WTC11 (cell line): ENCODE measurements at regions not wholly inside any gene's neighbourhood (a gene's known extent, or its start where the extent isn't known, plus 50 kb on each side); places are given as distances from the start of the nearest gene placed in this dataset.

Experiments
- ATAC-seq: fragments of 200-7000 bp; cut with Tn5 transposase; 2 replicates; pipeline ENCODE4 v1.10.0; 2021; ENCODE audit warnings: mild to moderate bottlenecking, moderate library complexity
- CTCF ChIA-PET: fragments of 300-600 bp; sonication (Branson Sonifier 250); formaldehyde crosslinking; loops from one replicate; lab custom pipeline; 2021; ENCODE audit warnings: antibody characterized with exemption; lab: Charles Lee
- POLR2A ChIA-PET: fragments of 350-600 bp; sonication (Branson Sonifier 250); formaldehyde crosslinking; loops from one replicate; lab custom pipeline; 2021; ENCODE audit warnings: antibody characterized with exemption; lab: Charles Lee
- DNase-seq: peaks from one replicate; pipeline ENCODE4 v3.0.0; 2021; ENCODE audit warnings: low spot score
- H3K27ac Mint-ChIP-seq: 2 replicates; pipeline ENCODE4 v1.8.0; 2021; ENCODE audit warnings: mixed read lengths
- H3K27me3 Mint-ChIP-seq: 2 replicates; pipeline ENCODE4 v1.8.0; 2021; ENCODE audit warnings: low read depth, mild to moderate bottlenecking, moderate library complexity, mixed read lengths
- H3K36me3 Mint-ChIP-seq: 2 replicates; pipeline ENCODE4 v1.8.0; 2021; ENCODE audit warnings: mixed read lengths
- H3K4me1 Mint-ChIP-seq: 2 replicates; pipeline ENCODE4 v1.8.0; 2022; ENCODE audit warnings: mixed read lengths
- H3K4me3 Mint-ChIP-seq: 2 replicates; pipeline ENCODE4 v1.8.0; 2021; ENCODE audit warnings: mild to moderate bottlenecking, moderate library complexity, mixed read lengths
- H3K9me3 Mint-ChIP-seq: 2 replicates; pipeline ENCODE4 v1.8.0; 2021; ENCODE audit warnings: mixed read lengths
- AFF4 ChIP-seq: sonication (generic); formaldehyde crosslinking; IDR thresholded peaks from 2 replicates; pipeline ENCODE4 v1.8.1; 2023; ENCODE audit warnings: mild to moderate bottlenecking, missing genetic modification reagents, borderline replicate concordance
- ELF4 ChIP-seq: sonication (generic); formaldehyde crosslinking; IDR thresholded peaks from 2 replicates; pipeline ENCODE4 v1.8.1; 2022; ENCODE audit warnings: low read depth, mild to moderate bottlenecking, moderate library complexity, missing genetic modification reagents
- FOXJ3 ChIP-seq: sonication (generic); formaldehyde crosslinking; IDR thresholded peaks from 2 replicates; pipeline ENCODE4 v1.9.0; 2021; ENCODE audit warnings: missing genetic modification reagents, mild to moderate bottlenecking, borderline replicate concordance
- GABPB1 ChIP-seq: sonication (generic); formaldehyde crosslinking; IDR thresholded peaks from 2 replicates; pipeline ENCODE4 v1.8.1; 2023; ENCODE audit warnings: mild to moderate bottlenecking, missing genetic modification reagents
- GTF2I ChIP-seq: fragments of 250-450 bp; sonication (Bioruptor Pico); conservative IDR thresholded peaks from 2 replicates; pipeline ENCODE4 v1.4.0; 2021; ENCODE audit warnings: mild to moderate bottlenecking
- MLX ChIP-seq: sonication (generic); formaldehyde crosslinking; IDR thresholded peaks from 2 replicates; pipeline ENCODE4 v1.8.1; 2023; ENCODE audit warnings: mild to moderate bottlenecking, missing genetic modification reagents, moderate library complexity
- NFE2L1 ChIP-seq: sonication (generic); formaldehyde crosslinking; IDR thresholded peaks from 2 replicates; pipeline ENCODE4 v1.8.1; 2023; ENCODE audit warnings: missing genetic modification reagents
- NFYB ChIP-seq: sonication (generic); formaldehyde crosslinking; conservative IDR thresholded peaks from 2 replicates; pipeline ENCODE4 v1.8.0; 2022; ENCODE audit warnings: low read depth, missing genetic modification reagents
- NR1H2 ChIP-seq: sonication (generic); formaldehyde crosslinking; IDR thresholded peaks from 2 replicates; pipeline ENCODE4 v1.9.0; 2021; ENCODE audit warnings: mild to moderate bottlenecking, moderate library complexity, missing genetic modification reagents
- NR3C1 ChIP-seq: sonication (generic); formaldehyde crosslinking; conservative IDR thresholded peaks from 2 replicates; pipeline ENCODE4 v1.8.1; 2023; ENCODE audit warnings: low read depth, mild to moderate bottlenecking, missing genetic modification reagents
- SP1 ChIP-seq: sonication (generic); formaldehyde crosslinking; conservative IDR thresholded peaks from 2 replicates; pipeline ENCODE4 v1.8.1; 2022; ENCODE audit warnings: missing genetic modification reagents
- TEAD4 ChIP-seq: sonication (generic); formaldehyde crosslinking; IDR thresholded peaks from 2 replicates; pipeline ENCODE4 v1.8.0; 2022; ENCODE audit warnings: mild to moderate bottlenecking, missing genetic modification reagents
- ZNF138 ChIP-seq: sonication (generic); formaldehyde crosslinking; conservative IDR thresholded peaks from 2 replicates; pipeline ENCODE4 v1.8.1; 2022; ENCODE audit warnings: mild to moderate bottlenecking, moderate library complexity, missing genetic modification reagents
- ZNF317 ChIP-seq: sonication (generic); formaldehyde crosslinking; IDR thresholded peaks from 2 replicates; pipeline ENCODE4 v1.8.1; 2023; ENCODE audit warnings: low read depth, mild to moderate bottlenecking, moderate library complexity, missing genetic modification reagents, borderline replicate concordance
- ZNF423 ChIP-seq: fragments of 250-450 bp; sonication (Bioruptor Pico); IDR thresholded peaks from 2 replicates; pipeline ENCODE4 v2.1.2; 2022; ENCODE audit warnings: mild to moderate bottlenecking, moderate library complexity
- TF ChIP-seq, protein P1 (sequence below): sonication (generic); formaldehyde crosslinking; IDR thresholded peaks from 2 replicates; pipeline ENCODE4 v1.8.1; 2022; ENCODE audit warnings: missing genetic modification reagents, borderline replicate concordance
- TF ChIP-seq, protein P2 (sequence below): fragments of 250-450 bp; sonication (Bioruptor Pico); IDR thresholded peaks from 2 replicates; pipeline ENCODE4 v1.9.0; 2021; ENCODE audit warnings: mild to moderate bottlenecking, borderline replicate concordance
- TF ChIP-seq, protein P3 (sequence below): sonication (generic); formaldehyde crosslinking; IDR thresholded peaks from 2 replicates; pipeline ENCODE4 v1.8.0; 2022; ENCODE audit warnings: mild to moderate bottlenecking, missing genetic modification reagents

GRCh38 chr4:106463622-106464021 is 95.0 kb upstream of the GIMD1 start (continued):
- no peak for TF ChIP-seq ELF4 (CRISPR knock-in tag)
- no peak for TF ChIP-seq NR1H2 (CRISPR knock-in tag)
- no peak for TF ChIP-seq NR3C1 (CRISPR knock-in tag)

DNA sequence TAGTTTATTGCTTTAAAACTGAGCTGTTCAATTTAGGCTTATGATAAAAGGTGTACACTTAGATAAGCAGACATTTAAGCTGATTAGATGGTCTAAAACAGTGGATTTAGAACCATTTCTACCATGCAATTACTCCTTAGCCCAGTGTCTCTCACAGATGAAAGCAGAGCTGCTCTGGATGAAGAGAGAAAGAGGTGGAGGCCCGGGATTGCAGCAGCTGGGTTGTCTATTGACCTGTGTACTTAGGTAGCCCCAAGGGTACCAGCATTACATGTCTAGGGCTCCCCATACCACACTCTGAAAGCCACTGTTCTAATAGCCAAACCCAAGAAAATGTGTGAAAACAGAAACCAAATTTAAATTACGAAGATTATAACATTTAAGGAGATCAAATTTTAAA is 86.0 kb upstream of the GIMD1 start:
- Mint-ChIP-seq H3K9me3 (no peaks in the 10 kb centered on the region), H3K36me3 (no peaks in the 10 kb centered on the region), H3K27ac (no peak overlapping the region), H3K27me3 (no peaks in the 10 kb centered on the region), H3K4me1 (no peaks in the 10 kb centered on the region), H3K4me3 (no peak overlapping the region)
- CTCF ChIA-PET: no interaction called here
- DNase-seq: no peak
- TF ChIP-seq ZNF423 (CRISPR knock-in tag) (no peak), ZNF317 (CRISPR knock-in tag) (no peak)
- TF ChIP-seq, protein P1, sequence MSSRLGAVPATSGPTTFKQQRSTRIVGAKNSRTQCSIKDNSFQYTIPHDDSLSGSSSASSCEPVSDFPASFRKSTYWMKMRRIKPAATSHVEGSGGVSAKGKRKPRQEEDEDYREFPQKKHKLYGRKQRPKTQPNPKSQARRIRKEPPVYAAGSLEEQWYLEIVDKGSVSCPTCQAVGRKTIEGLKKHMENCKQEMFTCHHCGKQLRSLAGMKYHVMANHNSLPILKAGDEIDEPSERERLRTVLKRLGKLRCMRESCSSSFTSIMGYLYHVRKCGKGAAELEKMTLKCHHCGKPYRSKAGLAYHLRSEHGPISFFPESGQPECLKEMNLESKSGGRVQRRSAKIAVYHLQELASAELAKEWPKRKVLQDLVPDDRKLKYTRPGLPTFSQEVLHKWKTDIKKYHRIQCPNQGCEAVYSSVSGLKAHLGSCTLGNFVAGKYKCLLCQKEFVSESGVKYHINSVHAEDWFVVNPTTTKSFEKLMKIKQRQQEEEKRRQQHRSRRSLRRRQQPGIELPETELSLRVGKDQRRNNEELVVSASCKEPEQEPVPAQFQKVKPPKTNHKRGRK: no peak
- TF ChIP-seq, protein P2, sequence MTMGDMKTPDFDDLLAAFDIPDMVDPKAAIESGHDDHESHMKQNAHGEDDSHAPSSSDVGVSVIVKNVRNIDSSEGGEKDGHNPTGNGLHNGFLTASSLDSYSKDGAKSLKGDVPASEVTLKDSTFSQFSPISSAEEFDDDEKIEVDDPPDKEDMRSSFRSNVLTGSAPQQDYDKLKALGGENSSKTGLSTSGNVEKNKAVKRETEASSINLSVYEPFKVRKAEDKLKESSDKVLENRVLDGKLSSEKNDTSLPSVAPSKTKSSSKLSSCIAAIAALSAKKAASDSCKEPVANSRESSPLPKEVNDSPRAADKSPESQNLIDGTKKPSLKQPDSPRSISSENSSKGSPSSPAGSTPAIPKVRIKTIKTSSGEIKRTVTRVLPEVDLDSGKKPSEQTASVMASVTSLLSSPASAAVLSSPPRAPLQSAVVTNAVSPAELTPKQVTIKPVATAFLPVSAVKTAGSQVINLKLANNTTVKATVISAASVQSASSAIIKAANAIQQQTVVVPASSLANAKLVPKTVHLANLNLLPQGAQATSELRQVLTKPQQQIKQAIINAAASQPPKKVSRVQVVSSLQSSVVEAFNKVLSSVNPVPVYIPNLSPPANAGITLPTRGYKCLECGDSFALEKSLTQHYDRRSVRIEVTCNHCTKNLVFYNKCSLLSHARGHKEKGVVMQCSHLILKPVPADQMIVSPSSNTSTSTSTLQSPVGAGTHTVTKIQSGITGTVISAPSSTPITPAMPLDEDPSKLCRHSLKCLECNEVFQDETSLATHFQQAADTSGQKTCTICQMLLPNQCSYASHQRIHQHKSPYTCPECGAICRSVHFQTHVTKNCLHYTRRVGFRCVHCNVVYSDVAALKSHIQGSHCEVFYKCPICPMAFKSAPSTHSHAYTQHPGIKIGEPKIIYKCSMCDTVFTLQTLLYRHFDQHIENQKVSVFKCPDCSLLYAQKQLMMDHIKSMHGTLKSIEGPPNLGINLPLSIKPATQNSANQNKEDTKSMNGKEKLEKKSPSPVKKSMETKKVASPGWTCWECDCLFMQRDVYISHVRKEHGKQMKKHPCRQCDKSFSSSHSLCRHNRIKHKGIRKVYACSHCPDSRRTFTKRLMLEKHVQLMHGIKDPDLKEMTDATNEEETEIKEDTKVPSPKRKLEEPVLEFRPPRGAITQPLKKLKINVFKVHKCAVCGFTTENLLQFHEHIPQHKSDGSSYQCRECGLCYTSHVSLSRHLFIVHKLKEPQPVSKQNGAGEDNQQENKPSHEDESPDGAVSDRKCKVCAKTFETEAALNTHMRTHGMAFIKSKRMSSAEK: no peak
- ATAC-seq: no peak
- POLR2A ChIA-PET: no interaction called here

DNA sequence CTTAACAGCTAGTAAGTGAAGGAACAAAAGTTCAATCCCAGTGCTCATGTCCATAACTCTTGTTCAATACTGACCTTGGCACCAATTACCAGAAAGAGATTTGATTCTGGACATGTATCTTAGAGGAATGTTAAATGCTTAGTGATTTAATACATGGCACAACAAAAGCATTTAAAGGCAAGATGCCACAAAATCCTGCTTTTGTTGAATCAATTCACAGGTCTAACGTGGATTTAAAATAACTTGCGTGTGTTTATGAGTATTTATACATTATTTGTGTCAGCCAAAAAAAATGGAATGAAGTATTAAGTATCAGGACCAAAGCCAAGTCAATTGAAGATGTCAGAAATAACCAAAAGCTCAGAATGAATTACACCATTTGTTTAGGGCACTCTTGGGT is 85.4 kb upstream of the GIMD1 start:
- no peaks in the 10 kb centered on the region for H3K27me3 Mint-ChIP-seq
- DNase-seq (no peak), ATAC-seq (no peak)
- no peak overlapping the region for H3K27ac Mint-ChIP-seq
- no peaks in the 10 kb centered on the region for H3K4me1 Mint-ChIP-seq
- ChIA-PET POLR2A (no interaction called here), CTCF (no interaction called here)
- H3K4me3 Mint-ChIP-seq: no peak overlapping the region
- no peaks in the 10 kb centered on the region for H3K36me3 Mint-ChIP-seq
- H3K9me3 Mint-ChIP-seq: no peaks in the 10 kb centered on the region
- TF ChIP-seq MLX (no peak), TEAD4 (CRISPR knock-in tag) (no peak), AFF4 (CRISPR knock-in tag) (no peak), FOXJ3 (no peak), NFYB (no peak), NR3C1 (CRISPR knock-in tag) (no peak), SP1 (CRISPR knock-in tag) (no peak), GTF2I (CRISPR knock-in tag) (no peak), GABPB1 (CRISPR knock-in tag) (no peak), ZNF138 (no peak), NFE2L1 (CRISPR knock-in tag) (no peak)
- TF ChIP-seq, protein P3, sequence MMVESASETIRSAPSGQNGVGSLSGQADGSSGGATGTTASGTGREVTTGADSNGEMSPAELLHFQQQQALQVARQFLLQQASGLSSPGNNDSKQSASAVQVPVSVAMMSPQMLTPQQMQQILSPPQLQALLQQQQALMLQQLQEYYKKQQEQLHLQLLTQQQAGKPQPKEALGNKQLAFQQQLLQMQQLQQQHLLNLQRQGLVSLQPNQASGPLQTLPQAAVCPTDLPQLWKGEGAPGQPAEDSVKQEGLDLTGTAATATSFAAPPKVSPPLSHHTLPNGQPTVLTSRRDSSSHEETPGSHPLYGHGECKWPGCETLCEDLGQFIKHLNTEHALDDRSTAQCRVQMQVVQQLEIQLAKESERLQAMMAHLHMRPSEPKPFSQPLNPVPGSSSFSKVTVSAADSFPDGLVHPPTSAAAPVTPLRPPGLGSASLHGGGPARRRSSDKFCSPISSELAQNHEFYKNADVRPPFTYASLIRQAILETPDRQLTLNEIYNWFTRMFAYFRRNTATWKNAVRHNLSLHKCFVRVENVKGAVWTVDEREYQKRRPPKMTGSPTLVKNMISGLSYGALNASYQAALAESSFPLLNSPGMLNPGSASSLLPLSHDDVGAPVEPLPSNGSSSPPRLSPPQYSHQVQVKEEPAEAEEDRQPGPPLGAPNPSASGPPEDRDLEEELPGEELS (CRISPR knock-in tag): no peak
